Type B pancreatic cell (in vitro differentiated cells): ENCODE measurements at regions not wholly inside any gene's neighbourhood (a gene's known extent, or its start where the extent isn't known, plus 50 kb on each side); places are given as distances from the start of the nearest gene placed in this dataset.

ENCODE experiments used
- DNase-seq: peaks from one replicate; pipeline ENCODE4 v3.0.0; 2021; ENCODE audit warnings: mixed read lengths; ENCODE audit not compliant: unreplicated experiment; ENCODE audit errors: extremely low spot score
- H3K27ac Mint-ChIP-seq: 2 replicates; pipeline ENCODE4 v1.8.0; 2021; ENCODE audit warnings: mild to moderate bottlenecking, mixed read lengths
- H3K27me3 Mint-ChIP-seq: 2 replicates; pipeline ENCODE4 v1.8.0; 2021; ENCODE audit warnings: mixed read lengths
- H3K36me3 Mint-ChIP-seq: 2 replicates; pipeline ENCODE4 v1.8.0; 2021; ENCODE audit warnings: mixed read lengths
- H3K4me1 Mint-ChIP-seq: one replicate; pipeline ENCODE4 v1.8.0; 2021; ENCODE audit warnings: mixed read lengths; ENCODE audit not compliant: unreplicated experiment
- H3K4me3 Mint-ChIP-seq: 2 replicates; pipeline ENCODE4 v1.8.0; 2021; ENCODE audit warnings: mild to moderate bottlenecking, mixed read lengths
- H3K9me3 Mint-ChIP-seq: 2 replicates; pipeline ENCODE4 v1.8.0; 2021; ENCODE audit warnings: mixed read lengths
- CTCF ChIP-seq: fragments of 200-600 bp; sonication (generic); conservative IDR thresholded peaks from 2 replicates; pipeline ENCODE4 v1.5.0; 2021; ENCODE audit warnings: antibody characterized with exemption, mild to moderate bottlenecking

GRCh38 chr1:97004743-97005142 lies 283.2 kb downstream of the PTBP2 start:
- Mint-ChIP-seq H3K4me1 (peaks cover 7% of the 10 kb centered on the region), H3K9me3 (peaks cover 3% of the 10 kb centered on the region)

GRCh38 chr1:97006044-97006661 lies 284.6 kb downstream of the PTBP2 start:
- Mint-ChIP-seq H3K27ac (no peak overlapping the region), H3K4me3 (no peak overlapping the region), H3K9me3 (peaks cover 3% of the 10 kb centered on the region), H3K27me3 (no peaks in the 10 kb centered on the region), H3K4me1 (peaks cover 7% of the 10 kb centered on the region), H3K36me3 (no peaks in the 10 kb centered on the region)
- no peak for TF ChIP-seq CTCF
- DNase-seq: no peak

More at GRCh38 chr1:97004743-97005142, 283.2 kb downstream of the PTBP2 start:
- DNase-seq: no peak
- Mint-ChIP-seq H3K27ac (no peak overlapping the region), H3K27me3 (no peaks in the 10 kb centered on the region), H3K4me3 (no peak overlapping the region), H3K36me3 (no peaks in the 10 kb centered on the region)
- no peak for TF ChIP-seq CTCF

- H3K36me3 Mint-ChIP-seq: no peaks in the 10 kb centered on the region
- no peaks in the 10 kb centered on the region for H3K27me3 Mint-ChIP-seq
- no peak overlapping the region for H3K27ac Mint-ChIP-seq
- TF ChIP-seq CTCF: no peak
- peaks cover 7% of the 10 kb centered on the region for H3K4me1 Mint-ChIP-seq
- no peak for DNase-seq
- no peak overlapping the region for H3K4me3 Mint-ChIP-seq
- peaks cover 3% of the 10 kb centered on the region for H3K9me3 Mint-ChIP-seq
Measured at GRCh38 chr1:97007840-97008604, 286.4 kb downstream of the PTBP2 start.

- peaks cover 7% of the 10 kb centered on the region for H3K4me1 Mint-ChIP-seq
- H3K36me3 Mint-ChIP-seq: no peaks in the 10 kb centered on the region
- no peak for DNase-seq
- no peaks in the 10 kb centered on the region for H3K27me3 Mint-ChIP-seq
- TF ChIP-seq CTCF: no peak
- H3K27ac Mint-ChIP-seq: no peak overlapping the region
- peaks cover 3% of the 10 kb centered on the region for H3K9me3 Mint-ChIP-seq
- no peak overlapping the region for H3K4me3 Mint-ChIP-seq
Measured at GRCh38 chr1:97010566-97011264, 289.1 kb downstream of the PTBP2 start.

- DNase-seq: no peak
- peaks cover 3% of the 10 kb centered on the region for H3K9me3 Mint-ChIP-seq
- H3K27me3 Mint-ChIP-seq: no peaks in the 10 kb centered on the region
- no peaks in the 10 kb centered on the region for H3K36me3 Mint-ChIP-seq
- no peak overlapping the region for H3K27ac Mint-ChIP-seq
- H3K4me1 Mint-ChIP-seq: no peaks in the 10 kb centered on the region
- H3K4me3 Mint-ChIP-seq: no peak overlapping the region
- no peak for TF ChIP-seq CTCF
Measured at GRCh38 chr1:97013136-97013535, 291.6 kb downstream of the PTBP2 start.
